Right atrium auricular region (tissue), 2 donors: ENCODE measurements at regions not wholly inside any gene's neighbourhood (a gene's known extent, or its start where the extent isn't known, plus 50 kb on each side); places are given as distances from the start of the nearest gene placed in this dataset.

ENCODE experiments used
- DNase-seq: peaks from one replicate; pipeline ENCODE4 v3.0.0-alpha.2; 2019; ENCODE audit warnings: low spot score
- H3K27ac ChIP-seq, 2 donors: fragments of 200-600 bp; sonication (generic); 1 replicate in 1 of 2; 2 replicates in 1 of 2; pipeline ENCODE4 v1.5.1; 2016 to 2019
- H3K27me3 ChIP-seq, 2 donors: fragments of 200-600 bp; sonication (generic); one replicate each; pipeline versions ENCODE4 v1.5.1 to v1.6.0; 2017 to 2019
- H3K36me3 ChIP-seq: fragments of 200-600 bp; sonication (generic); one replicate; pipeline ENCODE4 v1.5.1; 2016
- H3K4me1 ChIP-seq, 2 donors: fragments of 200-600 bp; sonication (generic); one replicate each; pipeline versions ENCODE4 v1.5.1 to v1.6.0; 2017 to 2019
- H3K4me3 ChIP-seq, 2 donors: fragments of 200-600 bp; sonication (generic); 1 replicate in 1 of 2; 2 replicates in 1 of 2; pipeline ENCODE4 v1.5.1; 2017 to 2019; ENCODE audit warnings: mild to moderate bottlenecking in 1 of 2, moderate library complexity in 1 of 2
- H3K9me3 ChIP-seq, 2 donors: fragments of 200-600 bp; sonication (generic); one replicate each; pipeline ENCODE4 v1.5.1; 2019
- TF ChIP-seq, protein P1 (sequence below), 2 donors: fragments of 200-600 bp; sonication (generic); IDR thresholded peaks; one replicate each; pipeline ENCODE4 v1.5.1; 2019; ENCODE audit warnings: antibody characterized with exemption in 2 of 2

DNA sequence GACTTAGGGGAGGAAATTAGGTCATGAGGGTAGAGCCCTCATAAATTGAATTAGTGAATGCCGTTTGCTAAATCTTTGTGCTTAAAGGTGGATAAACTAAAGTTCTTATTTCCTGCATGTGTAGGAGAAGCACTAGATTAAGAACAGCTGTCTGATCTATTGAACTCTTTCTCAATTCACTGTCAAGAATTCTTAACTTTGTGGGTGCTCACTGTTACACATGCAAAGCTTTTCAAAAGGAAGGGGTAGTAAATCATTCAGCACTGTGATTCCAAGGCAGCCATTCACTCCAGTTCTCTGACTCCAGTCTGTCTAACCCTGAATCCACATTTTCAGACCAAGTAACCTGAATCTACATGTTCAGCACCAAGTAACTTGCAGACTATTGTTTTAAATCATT lies 1520.1 kb downstream of the PCDH18 start:
- Histone ChIP-seq H3K4me1 (no peaks in the 10 kb centered on the region), H3K9me3 (no peaks in the 10 kb centered on the region), H3K4me3 (no peak overlapping the region), H3K36me3 (no peaks in the 10 kb centered on the region), H3K27ac (no peak overlapping the region), H3K27me3 (no peaks in the 10 kb centered on the region)
- DNase-seq, result no peak
- TF ChIP-seq, protein P1, sequence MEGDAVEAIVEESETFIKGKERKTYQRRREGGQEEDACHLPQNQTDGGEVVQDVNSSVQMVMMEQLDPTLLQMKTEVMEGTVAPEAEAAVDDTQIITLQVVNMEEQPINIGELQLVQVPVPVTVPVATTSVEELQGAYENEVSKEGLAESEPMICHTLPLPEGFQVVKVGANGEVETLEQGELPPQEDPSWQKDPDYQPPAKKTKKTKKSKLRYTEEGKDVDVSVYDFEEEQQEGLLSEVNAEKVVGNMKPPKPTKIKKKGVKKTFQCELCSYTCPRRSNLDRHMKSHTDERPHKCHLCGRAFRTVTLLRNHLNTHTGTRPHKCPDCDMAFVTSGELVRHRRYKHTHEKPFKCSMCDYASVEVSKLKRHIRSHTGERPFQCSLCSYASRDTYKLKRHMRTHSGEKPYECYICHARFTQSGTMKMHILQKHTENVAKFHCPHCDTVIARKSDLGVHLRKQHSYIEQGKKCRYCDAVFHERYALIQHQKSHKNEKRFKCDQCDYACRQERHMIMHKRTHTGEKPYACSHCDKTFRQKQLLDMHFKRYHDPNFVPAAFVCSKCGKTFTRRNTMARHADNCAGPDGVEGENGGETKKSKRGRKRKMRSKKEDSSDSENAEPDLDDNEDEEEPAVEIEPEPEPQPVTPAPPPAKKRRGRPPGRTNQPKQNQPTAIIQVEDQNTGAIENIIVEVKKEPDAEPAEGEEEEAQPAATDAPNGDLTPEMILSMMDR (IDR thresholded peaks at IDR 0.05), result no peak

DNA sequence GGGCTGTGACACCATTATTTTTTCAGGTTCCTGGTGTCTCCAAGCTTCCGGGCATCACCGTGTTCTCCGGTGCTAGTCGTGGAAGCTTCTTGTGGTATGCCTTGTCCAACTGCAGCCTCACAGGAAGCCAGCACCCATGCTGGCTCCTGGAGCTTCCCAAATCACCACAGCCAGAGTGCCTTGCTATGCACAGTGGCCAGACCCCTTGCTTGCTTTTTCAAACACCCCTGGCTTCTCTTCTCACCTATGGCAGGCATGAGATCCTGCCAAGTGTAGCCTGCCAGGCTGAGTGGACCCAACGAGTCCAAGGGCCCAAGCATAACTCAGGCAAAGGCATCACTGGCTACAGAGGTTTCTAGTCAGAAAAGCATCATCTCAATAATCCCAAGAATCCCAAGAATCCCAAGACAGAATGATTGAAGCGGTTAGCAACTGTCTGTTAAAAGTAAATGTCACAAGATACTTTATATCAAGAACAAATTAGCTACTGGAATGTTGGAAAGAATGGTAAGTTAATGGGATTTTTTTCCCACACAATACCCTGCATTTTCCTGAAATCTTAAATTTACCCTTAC lies 1522.9 kb downstream of the PCDH18 start:
- Histone ChIP-seq H3K27ac (no peak overlapping the region), H3K4me1 (no peaks in the 10 kb centered on the region)
- TF ChIP-seq, protein P1 (IDR thresholded peaks at IDR 0.05), result no peak

DNA sequence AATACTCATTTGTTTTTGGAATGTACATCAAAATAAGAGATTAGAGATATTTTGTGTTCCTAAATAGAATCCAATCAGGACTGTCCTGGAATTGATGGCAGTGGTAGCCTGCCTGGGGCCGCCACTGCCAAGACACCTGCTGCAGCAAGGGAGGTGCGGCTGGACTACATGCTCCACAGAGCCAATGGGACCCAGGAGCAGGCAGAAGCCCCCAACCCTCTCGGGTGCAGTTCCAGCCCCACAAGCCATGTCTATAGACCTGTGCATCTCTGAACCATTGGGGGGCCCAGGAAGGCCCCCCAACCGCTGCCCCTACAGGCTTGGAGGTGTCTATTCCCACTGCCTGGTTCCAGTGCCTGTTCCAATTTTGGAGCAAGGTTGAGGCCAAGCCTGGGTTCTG lies 1524.3 kb downstream of the PCDH18 start:
- Histone ChIP-seq H3K4me1 (no peaks in the 10 kb centered on the region), H3K9me3 (no peaks in the 10 kb centered on the region), H3K36me3 (no peaks in the 10 kb centered on the region), H3K27me3 (no peaks in the 10 kb centered on the region), H3K27ac (no peak overlapping the region), H3K4me3 (no peak overlapping the region)
- TF ChIP-seq, protein P1 (IDR thresholded peaks at IDR 0.05), result no peak
- no peak for DNase-seq

More for the DNA sequence above, 1522.9 kb downstream of the PCDH18 start:
- Histone ChIP-seq H3K9me3 (no peaks in the 10 kb centered on the region), H3K36me3 (no peaks in the 10 kb centered on the region), H3K27me3 (no peaks in the 10 kb centered on the region), H3K4me3 (no peak overlapping the region)
- DNase-seq, result no peak

DNA sequence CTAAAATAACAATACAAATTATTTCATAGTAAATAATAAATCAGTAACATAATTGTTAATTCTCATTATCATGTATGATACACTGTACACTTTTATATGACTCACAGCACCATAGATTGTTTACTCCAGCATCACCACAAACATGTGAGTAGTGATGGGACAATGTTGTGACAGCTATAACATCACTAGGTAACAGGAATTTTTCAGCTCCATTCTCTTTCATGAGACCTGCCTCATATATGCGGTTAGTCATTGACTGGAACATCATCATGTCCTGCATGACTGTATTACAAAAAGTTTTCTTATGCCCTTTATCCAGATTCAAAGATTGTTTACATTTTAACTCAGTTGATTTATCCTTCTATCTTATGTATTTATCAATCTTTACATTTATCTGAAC lies 1530.0 kb downstream of the PCDH18 start:
- H3K4me3 ChIP-seq, result no peak overlapping the region
- H3K27me3 ChIP-seq, result no peaks in the 10 kb centered on the region
- H3K27ac ChIP-seq, result no peak overlapping the region
- DNase-seq, result no peak
- no peaks in the 10 kb centered on the region for H3K4me1 ChIP-seq
- H3K36me3 ChIP-seq, result no peaks in the 10 kb centered on the region
- H3K9me3 ChIP-seq, result no peaks in the 10 kb centered on the region
- TF ChIP-seq, protein P1 (IDR thresholded peaks at IDR 0.05), result no peak

DNA sequence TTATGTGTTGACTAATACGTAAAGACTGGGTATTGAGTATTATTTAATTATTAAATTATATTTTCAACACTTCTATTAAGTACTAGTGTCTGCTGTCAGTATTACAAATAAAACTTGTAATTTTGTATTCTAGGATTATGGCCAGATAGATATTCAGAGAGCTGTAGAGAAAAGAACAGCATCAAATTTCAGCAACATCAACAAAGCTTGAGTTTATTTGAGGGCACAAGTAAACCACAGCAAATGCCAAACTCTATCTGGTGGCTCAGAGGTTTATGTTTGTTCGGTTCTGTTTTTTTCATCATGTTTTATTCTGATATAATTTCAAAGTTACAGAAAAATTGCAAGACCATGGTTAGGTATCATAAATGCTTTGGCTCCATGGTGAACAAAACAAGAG lies 1530.5 kb downstream of the PCDH18 start:
- H3K9me3 ChIP-seq, result no peaks in the 10 kb centered on the region
- H3K27ac ChIP-seq, result no peak overlapping the region
- H3K36me3 ChIP-seq, result no peaks in the 10 kb centered on the region
- H3K27me3 ChIP-seq, result no peaks in the 10 kb centered on the region
- no peak overlapping the region for H3K4me3 ChIP-seq
- DNase-seq, result no peak
- no peaks in the 10 kb centered on the region for H3K4me1 ChIP-seq
- TF ChIP-seq, protein P1 (IDR thresholded peaks at IDR 0.05), result no peak

DNA sequence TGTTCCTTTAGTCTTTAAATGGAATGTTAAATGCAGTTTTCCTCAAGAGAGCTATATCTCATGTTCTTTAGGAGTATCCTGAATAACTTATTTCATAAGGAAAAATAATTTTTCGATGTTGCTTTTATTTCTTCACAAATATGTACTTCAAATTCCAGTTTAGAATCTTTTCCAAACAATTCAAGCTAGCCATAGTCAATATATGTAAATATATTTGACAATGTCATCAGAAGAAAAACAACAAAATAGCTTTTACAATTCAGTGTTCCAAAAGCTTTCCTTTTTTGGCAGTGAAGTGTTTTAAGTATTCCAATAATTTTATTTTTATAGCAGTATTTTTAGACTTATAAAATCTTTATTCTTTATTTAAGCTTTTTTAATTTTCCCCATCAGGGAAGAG lies 1532.0 kb downstream of the PCDH18 start:
- no peak for DNase-seq
- H3K4me3 ChIP-seq, result no peak overlapping the region
- no peaks in the 10 kb centered on the region for H3K9me3 ChIP-seq
- TF ChIP-seq, protein P1 (IDR thresholded peaks at IDR 0.05), result no peak
- H3K36me3 ChIP-seq, result no peaks in the 10 kb centered on the region
- H3K27ac ChIP-seq, result no peak overlapping the region
- no peaks in the 10 kb centered on the region for H3K4me1 ChIP-seq
- H3K27me3 ChIP-seq, result no peaks in the 10 kb centered on the region
